CD4-positive, alpha-beta T cell treated with Interleukin-2 at 100 ng/mL for 4 hours (primary cell): ENCODE measurements at regions not wholly inside any gene's neighbourhood (a gene's known extent, or its start where the extent isn't known, plus 50 kb on each side); places are given as distances from the start of the nearest gene placed in this dataset.

ENCODE experiments used
- DNase-seq: peaks from one replicate; pipeline ENCODE4 v3.0.0-alpha.2; 2020; ENCODE audit warnings: low spot score

DNA sequence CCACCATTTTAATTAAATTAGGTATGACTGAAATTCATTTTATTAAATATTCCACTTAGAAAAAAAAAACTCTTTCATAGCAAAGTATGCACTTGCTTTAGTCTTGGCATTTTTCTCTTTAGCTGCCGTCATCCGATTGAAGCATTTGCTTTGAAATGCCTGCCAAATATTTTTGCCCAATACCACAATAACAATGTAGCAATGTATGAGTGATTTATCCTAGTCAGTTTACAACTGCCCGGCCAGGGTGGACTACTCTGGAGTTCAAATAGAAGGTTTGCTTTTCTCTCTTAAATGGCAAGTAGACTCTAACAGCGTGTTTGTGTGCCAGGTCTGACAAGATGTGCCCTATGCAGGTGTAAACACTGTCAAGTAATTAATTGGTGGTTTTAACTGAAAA lies 675.3 kb upstream of the SGCG start:
- DNase-seq, result no peak

DNA sequence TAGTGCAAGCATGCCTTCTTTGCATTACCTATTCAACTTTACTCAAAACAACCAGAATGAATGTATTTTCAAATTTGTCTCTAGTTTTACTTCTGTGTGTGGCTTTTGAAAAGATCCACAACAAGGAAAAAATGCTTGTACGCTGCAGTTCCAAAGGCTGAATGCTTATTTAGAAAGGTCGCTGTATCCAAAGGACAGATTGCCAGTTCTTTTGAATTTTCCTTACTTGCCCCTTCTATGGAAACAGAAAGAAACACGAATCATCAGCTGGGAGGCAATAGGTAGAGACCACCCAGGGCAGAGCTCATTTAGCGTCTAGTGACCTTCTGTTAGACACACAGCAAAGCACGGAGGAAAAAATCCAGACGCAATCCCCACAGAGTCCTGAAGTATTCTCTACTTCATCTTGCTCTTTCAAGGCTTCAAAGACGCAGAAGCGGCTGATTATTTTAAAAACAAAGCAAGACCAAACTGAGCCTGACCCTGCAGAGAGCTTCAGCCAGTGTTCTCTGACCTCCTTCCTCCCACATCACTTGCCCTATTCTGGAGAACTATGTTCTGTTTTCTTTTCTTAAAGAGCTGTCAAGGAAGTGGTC lies 674.6 kb upstream of the SGCG start:
- no peak for DNase-seq

DNA sequence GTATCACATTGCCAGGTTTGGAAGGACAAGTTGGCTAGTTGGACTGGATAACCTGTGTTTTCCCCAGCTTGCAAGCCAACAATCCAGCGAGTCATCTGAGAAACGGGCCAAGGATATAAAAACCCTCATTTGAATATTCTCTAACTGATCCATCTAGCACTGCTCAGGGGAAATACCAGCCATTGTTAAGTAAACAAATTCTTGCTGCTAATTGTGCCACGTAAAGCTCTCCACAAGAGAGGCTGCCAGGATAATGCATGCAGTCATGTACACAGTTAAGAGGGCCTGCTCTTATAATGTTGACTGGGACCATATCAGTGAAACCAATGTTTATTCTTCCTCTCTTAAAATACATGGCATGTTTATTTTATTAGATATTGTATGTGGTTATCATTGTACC lies 663.2 kb upstream of the SGCG start:
- DNase-seq, result no peak

DNA sequence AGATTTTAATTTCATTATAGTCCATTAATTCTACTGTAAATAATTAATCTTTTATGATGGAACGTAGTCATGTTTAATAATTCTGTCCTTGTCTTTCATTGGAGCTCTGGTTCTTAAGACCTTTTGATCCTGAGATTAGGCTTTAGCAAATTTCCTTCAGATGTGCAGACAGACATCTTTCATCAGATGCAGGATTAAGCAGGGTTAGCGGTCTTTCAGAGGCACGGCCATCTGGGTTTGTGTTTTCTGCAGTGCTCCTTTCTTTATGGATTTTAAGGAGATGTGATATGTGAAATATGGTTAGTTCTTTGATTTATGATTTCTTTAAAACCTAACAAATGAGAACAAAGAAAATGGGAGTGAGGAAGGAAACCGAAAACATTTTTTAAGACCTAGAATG lies 643.9 kb upstream of the SGCG start:
- no peak for DNase-seq

DNA sequence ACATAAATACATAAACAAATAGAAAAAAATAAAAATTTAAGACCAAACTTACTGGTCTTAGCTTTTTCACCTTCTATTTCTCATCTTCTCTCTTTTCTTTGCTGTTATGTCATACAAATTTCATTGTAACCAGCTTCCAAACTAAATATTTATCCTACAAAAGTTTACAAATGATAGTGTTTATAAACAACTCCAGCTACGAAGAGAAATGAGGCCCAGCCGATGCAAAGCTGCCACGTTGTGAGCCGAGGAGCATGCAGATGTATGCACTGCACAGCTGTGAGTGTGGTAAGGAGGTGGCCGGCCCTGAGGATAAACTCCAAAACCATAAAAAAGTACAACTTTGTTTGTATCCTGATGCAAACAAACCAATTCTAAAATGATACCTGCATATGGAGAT lies 642.4 kb upstream of the SGCG start:
- DNase-seq, result no peak

DNA sequence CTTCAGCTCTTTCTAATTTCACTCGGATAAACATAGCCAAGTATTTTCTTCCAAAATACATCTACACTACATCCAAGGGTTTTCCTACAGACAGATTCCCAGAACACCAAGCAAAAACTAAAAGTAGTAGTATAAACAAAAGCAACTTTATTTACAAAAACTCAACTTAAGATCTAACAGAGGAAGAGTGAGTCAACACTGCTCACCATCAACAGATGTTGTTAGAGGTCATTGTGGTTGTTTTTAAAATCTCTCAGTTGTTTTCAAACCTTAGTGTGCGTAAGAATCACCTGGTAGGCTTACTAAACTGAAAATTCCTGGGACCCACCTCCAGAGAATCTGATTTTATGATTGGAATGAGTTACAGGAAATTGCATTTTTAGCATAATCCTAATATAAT lies 631.7 kb upstream of the SGCG start:
- no peak for DNase-seq

DNA sequence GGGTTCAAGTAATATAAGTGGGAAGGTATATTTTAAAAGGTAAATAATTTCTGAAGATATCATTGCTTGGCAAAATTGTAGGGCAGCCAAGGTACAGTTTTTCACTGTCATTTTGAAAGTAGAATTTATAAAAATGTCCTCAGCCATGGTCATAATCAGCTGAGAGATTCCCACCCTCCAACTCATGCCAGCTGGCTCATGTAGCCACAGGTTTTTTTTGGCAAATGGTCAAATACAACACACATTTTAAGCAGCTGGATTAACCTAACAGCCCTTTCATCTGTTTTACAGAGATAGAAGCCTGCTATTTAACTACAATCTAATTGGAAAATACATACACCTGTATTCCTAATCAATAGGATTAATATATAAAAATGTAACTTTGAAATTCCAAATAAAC lies 619.2 kb upstream of the SGCG start:
- DNase-seq, result no peak

DNA sequence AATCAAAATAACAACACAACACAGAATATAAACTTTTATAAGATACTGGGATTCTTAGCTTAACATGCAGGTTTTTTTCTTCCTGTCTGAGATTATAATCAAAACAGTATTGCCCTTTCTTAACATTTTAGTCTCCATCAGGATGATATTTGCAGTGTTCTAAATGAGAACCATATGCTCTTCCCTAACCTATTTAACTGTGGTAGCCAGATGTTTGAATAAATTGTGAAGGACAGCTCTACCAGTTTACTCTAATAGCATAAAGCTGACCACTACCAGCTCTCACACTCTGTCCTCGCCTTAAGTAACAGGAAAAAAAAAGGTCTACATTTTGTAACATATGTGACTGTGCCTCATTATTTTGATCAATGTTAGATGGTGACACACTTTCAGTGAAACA lies 618.7 kb upstream of the SGCG start:
- no peak for DNase-seq

DNA sequence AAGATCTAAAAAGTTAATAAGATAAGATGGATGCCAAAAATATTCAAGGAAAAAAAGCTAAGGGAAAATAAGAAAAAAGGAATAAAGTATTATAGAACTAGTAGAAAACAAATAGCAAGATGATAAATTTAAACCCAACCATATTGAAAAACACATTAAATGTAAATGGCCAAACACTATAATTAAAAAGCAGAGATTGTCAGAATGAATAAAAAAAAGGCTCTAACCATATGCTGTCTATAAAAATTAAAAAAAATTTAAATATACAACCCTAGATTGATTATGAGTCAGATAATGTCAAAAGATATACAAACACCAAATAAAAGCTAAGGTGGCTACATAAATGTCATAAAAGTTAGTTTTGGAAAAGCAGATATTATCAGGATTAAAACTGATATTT lies 617.5 kb upstream of the SGCG start:
- DNase-seq, result no peak

DNA sequence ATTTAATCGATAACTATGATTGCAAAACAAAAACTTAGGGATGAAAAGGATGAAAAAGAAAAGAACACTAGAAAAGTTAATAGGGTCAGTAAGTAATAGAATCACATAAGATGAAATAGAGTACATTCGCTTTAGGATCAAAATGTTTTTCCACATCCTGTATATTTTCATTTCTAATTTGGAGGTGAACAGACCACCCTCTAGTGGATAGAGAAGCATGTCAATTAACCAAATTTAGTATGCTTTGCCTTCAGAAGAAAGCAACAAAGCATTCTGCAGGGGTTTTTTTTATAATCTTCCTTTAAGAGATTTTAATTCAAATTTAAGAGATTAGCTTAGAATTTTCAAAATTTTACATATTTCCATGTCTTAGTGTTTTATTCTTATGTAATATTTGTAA lies 611.0 kb upstream of the SGCG start:
- DNase-seq, result no peak

DNA sequence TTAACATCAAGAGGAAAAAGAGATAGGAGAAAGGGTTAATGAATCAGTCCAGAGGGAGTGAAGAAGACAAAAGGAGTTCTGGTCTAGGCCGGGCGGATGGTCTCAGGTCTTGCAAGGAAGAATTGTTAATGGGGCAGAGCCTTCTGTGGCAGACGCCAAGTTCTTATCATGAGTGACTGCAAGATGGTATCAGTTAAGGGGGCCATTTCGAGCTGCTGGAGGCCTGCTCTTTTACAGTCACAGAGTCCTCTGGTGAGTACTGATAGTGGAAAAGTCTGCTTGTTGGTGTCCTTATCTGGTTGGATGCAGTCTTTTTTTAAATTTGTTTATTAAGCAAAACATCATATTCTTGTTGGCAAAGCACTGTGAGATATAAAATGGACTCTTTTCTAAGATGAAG lies 590.9 kb upstream of the SGCG start:
- no peak for DNase-seq

DNA sequence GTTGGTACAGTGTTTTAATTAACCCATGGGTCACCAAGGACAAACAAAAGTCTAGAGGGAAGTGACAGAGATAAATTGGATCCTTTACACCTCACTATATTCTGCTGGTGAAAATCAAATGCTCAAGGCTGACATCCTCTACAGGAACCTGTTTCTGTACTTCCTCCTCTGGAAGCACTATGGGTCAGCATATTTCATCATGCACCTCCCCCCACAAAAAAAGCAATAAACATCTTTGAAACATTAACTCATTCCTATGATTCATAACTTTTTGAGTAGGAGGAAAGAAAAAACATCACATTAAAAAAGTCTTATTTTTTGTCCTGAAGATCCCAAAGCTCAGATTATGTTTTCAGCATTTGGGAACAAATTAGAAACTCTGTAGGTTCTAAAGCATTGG lies 588.3 kb upstream of the SGCG start:
- DNase-seq, result no peak

DNA sequence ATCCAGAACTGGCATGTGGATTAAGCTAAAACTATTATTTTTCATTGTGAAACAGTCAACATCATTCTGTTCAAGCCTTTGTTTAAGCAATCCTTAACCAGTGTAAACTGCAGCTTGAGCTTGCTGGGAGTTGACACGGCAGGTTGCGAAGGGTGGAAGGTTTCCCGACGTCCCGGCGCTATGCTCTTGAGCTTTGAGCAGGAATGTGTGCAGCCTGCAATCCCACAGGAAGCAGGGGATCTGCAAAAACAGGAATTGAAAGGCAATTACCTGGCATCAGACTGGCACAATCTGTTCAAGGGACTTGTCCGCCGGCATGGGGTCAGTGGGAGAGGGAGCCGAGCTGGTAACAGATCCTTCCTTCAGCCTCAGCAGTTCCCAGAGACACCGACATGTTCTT lies 586.7 kb upstream of the SGCG start:
- DNase-seq, result no peak

DNA sequence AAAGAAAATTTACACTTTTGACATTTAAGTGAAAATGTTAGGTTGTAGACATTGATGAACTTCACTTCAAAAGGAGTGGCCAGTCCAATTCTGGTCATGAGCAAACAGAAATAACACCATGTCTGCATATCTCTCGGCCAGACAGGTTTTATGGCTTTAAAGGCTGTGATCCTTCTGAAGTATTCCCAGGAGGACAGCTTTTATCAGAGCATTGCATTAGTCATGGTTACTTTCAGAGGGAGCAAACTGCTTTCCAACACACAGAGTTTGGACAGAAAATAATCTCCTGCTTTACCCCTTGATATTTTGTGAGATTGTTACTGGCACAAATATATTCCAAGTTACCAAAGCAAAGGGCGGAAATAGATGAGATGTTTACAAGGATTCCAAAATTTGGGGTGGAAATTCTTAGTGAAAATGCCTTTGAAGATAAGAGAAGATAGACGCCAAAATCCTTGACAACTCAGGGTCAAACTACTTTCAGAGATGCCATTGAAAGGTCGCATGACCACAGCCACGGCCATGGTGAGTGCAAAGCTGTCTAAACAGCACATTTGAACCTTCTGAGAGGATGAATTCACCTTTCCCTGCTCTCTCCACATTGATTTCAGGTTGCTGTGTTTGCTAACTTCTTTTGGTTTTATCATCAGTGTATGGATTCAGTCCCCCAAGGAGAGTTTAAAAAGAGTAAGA lies 584.5 kb upstream of the SGCG start:
- no peak for DNase-seq

DNA sequence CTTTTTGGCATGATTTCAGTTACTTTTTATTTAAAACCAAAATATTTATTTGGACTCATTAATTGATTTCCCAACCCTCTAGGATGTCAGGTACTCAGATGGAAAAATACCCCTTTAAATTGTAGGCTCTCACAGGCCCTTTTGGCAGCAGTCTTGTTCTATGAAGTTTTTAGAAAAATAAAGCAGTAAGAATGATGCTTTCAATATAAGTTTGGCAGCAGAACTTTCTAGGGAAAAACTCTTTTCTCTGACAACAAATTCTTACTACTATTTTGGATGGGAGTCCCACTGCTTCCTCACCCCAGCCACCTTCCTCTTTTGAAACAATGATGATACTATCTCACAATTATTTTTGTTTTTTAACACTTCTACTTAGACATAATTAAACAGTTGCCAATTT lies 581.6 kb upstream of the SGCG start:
- DNase-seq, result no peak

DNA sequence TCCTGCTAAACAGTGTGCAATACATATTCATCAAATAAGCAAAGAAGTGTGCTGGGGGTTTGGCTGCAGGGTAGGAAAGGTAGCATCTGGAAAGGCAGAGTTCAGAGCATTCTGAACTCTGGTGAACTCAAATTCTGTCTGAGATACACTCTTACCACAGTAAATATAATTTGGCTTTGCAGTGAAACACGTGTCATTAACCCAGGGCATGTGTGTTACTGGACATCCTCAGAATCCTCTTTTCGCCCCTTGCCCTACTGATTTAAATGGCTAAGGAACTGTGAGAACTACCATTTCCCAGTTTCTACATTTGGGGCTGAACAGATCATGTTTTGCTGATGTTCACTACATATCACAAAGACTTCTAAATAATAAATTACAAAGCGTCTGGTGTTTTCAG lies 562.8 kb upstream of the SGCG start:
- DNase-seq, result no peak

DNA sequence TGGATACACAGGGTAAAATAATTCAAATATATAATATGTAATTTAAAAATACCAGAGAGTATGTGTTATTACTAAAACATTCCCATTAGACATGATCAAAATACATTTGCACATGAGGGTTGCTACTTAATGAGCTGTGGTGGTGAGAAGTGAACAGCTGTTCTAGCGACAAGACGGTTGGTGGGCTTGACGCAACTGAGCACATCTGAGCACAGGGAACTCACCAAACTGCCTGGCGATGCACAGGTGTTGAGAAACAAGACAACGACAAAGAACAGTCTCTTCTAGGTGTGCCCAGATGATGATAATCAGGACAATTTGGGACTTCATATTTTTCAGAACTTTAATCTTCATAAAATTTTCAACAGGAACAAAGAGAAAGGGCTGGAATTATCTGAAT lies 555.1 kb upstream of the SGCG start:
- no peak for DNase-seq

DNA sequence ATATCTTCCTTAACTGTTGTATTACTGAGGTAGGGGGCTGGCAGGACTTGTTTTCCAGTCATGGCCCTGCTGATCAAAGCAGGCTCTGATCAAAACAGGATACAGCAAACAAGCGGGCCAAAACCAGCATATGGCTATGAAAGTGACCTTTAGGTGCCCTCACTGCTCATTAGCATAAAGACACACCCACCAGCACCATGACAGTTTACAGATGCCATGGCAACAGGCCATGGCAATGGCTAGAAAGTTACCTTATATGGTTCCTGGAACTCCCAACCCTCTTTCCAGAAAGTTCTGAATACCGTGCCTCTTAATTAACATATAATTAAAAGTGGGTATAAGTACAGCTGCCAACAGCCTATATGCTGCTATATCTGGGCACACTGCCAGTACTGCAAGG lies 551.4 kb upstream of the SGCG start:
- no peak for DNase-seq

DNA sequence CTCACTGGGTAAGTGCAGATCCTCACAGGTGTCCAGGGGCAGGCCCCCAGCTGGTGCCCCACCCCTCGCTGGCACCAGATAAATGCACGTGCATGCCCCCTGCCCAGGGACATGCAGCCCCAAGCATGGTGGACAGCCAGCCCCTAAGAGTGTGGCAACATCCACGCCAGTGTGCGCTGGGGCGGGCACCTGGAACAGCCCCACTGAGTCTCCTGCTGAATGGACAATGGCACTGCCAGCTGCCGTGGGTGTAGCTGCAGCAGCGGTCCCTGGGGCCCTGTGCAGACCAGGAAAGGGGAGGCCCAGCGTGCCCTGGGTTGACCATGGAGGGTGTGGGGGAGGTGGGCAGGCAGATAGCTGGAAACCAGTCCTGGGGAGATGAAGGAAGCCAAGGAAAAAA lies 538.7 kb upstream of the SGCG start:
- DNase-seq, result no peak

DNA sequence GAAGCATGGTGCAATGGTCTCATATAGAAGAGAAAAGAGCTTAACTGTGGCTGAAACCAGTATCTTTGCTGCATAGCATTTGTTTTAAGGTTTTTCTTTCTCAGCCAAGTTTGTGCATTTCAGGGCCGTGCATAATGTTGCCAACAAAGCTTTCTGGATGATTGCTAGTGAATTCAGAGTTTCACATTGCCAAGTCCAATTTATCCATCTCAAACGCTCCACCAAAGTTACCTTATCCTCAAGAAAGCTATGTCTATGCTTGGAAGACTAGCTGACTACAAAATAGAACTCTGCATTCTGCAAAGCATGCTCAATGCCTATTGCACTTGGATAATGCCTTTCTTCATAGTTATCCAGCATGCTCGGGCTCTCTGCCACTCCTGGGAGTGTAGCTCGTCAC lies 535.8 kb upstream of the SGCG start:
- no peak for DNase-seq

DNA sequence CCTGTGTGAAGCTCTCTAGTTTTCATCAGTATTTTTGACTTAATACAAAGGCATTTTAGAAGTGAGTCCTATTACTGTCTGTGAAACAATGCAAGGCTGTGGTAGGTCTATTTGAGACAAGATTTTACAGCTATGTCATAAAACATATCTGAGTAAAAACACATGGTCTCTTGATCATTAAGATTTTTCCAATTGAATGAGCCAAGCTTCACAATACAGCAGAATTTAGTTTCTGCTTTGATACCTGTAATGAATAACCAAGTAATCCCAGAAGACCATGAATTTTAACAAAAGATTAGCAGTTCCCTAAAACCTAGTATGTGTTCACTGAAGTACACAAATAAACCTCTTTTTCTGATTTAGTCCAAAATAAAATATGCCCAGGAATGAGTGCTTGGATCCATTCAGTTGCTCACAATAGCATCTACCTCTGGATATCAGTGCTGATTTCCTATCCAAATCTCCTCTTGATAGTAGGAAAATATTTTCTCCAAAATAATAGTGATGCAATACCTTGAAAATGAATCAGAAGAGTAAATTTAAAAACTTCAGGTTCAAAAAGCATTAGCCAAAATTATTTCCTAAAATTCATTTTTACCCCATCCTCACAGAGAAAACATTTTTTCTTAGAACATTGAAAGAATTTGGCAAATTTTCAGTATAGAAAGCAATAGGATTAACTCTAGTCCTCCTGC lies 533.5 kb upstream of the SGCG start:
- DNase-seq, result no peak

DNA sequence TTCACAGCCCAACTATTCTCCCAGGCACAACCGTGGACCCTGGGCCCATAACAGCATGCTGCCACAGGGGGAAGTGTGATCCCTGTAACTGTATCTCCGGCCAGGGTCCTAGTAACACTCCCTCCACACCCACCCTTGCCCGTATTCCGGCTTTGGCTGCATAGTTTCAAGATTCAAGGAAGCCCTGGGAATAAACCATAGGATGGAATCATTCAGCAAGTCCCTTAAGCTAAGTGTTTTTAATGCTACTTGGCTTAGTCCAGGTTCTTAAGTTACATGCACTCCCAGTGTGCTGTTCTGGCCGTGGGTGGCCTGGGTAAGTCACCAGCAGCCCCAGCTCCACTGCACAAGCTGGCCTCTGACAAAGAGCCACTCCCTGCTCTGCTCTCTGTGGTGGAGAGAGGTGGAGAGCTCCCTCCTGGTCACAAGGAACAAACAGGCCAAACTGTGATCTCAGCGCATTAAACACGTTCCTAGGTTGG lies 532.4 kb upstream of the SGCG start:
- no peak for DNase-seq

DNA sequence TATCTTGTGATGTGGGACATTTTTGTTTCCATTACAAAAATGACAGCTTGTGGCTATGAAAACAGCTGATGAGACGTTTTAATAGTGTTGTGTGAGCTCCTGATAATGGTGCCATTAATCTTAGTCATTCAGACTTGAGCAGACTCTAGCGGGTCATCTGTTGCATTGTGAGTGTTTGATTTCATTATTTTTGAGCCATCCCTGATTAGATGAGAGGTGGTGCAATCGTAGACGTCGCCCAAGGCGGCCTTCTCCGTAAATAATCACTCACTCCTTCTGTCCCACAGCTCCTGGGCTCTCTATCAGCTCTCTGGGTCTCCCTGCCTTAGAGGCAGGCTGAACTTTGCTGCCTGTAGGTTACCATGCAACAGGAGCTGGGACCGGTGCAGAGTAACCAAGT lies 528.0 kb upstream of the SGCG start:
- DNase-seq, result no peak

DNA sequence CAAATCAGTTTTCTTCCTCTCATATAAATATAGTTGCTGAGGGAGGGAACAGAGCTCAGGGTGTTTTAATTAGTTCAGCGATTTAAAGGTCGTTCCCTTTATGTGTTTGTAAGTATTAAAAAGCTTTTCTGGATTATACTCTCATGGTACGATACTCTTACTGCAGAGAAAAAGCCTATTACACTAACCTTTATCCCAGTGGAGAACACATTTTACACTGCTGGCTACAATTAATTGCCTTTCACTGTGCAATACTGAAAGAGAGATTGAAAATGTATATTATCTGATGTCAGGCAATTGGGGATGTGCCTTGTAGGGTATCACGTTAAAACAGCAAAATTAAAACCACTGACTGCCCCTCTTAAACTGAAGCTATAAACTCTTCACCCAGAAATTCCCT lies 526.9 kb upstream of the SGCG start:
- no peak for DNase-seq
